Caco-2 (cell line): ENCODE measurements at regions not wholly inside any gene's neighbourhood (a gene's known extent, or its start where the extent isn't known, plus 50 kb on each side); places are given as distances from the start of the nearest gene placed in this dataset.
"Not testable (repeated sequence)": the region's sequence is repeated elsewhere in the genome, so short reads cannot be mapped to it uniquely, and the experiment has no call there.

ENCODE experiments used
- BruUV-seq: library from RNA; stranded (reverse); fragments of 400-500 nt; replicated peaks from 2 replicates; lab custom pipeline; 2021; lab: Mats Ljungman, UMichigan
- CTCF ChIA-PET: fragments of 300-600 bp; sonication (Branson Sonifier 250); formaldehyde crosslinking; loops from one replicate; lab custom pipeline; 2022; ENCODE audit warnings: antibody characterized with exemption; lab: Charles Lee
- POLR2A ChIA-PET: fragments of 300-600 bp; sonication (Branson Sonifier 250); formaldehyde crosslinking; loops from one replicate; lab custom pipeline; 2022; ENCODE audit warnings: antibody characterized with exemption; lab: Charles Lee
- DNase-seq, 2 experiments: peaks; one replicate each; pipeline versions ENCODE4 v3.0.0 to v3.0.0-alpha.2; 2020 to 2022
- H3K27me3 ChIP-seq: replicated peaks from 2 replicates; pipeline ENCODE4 v1.6.0; 2011; ENCODE audit warnings: low read length; ENCODE audit not compliant: control insufficient read depth, insufficient read depth
- H3K36me3 ChIP-seq: 2 replicates; pipeline ENCODE4 v1.5.1; 2011; ENCODE audit warnings: low read length; ENCODE audit not compliant: control insufficient read depth, insufficient read depth
- H3K4me1 ChIP-seq: fragments of 250-450 bp; sonication (Bioruptor Pico); 2 replicates; pipeline ENCODE4 v1.5.1; 2020; ENCODE audit warnings: mild to moderate bottlenecking
- H3K4me3 ChIP-seq: 2 replicates; pipeline ENCODE4 v1.5.1; 2011; ENCODE audit warnings: low read depth, mild to moderate bottlenecking, control low read depth, low read length
- H3K9me3 ChIP-seq: fragments of 250-450 bp; sonication (Bioruptor Pico); 2 replicates; pipeline ENCODE4 v1.5.1; 2020; ENCODE audit warnings: mild to moderate bottlenecking, moderate library complexity
- H3K27ac Mint-ChIP-seq: one replicate; pipeline ENCODE4 v1.8.0; 2022; ENCODE audit warnings: mixed read lengths; ENCODE audit not compliant: unreplicated experiment
- H3K27me3 Mint-ChIP-seq: one replicate; pipeline ENCODE4 v1.8.0; 2022; ENCODE audit warnings: mixed read lengths; ENCODE audit not compliant: insufficient read depth, unreplicated experiment
- H3K36me3 Mint-ChIP-seq: one replicate; pipeline ENCODE4 v1.8.0; 2022; ENCODE audit warnings: mild to moderate bottlenecking, mixed read lengths; ENCODE audit not compliant: insufficient read depth, unreplicated experiment
- H3K4me1 Mint-ChIP-seq: one replicate; pipeline ENCODE4 v1.8.0; 2022; ENCODE audit warnings: low read depth, mixed read lengths; ENCODE audit not compliant: unreplicated experiment
- H3K4me3 Mint-ChIP-seq: one replicate; pipeline ENCODE4 v1.8.0; 2022; ENCODE audit warnings: mild to moderate bottlenecking, moderate library complexity, mixed read lengths; ENCODE audit not compliant: unreplicated experiment
- H3K9me3 Mint-ChIP-seq: one replicate; pipeline ENCODE4 v1.8.0; 2022; ENCODE audit warnings: mixed read lengths; ENCODE audit not compliant: unreplicated experiment
- CTCF ChIP-seq, 2 experiments: fragments of 200-600 bp in 1 of 2; IDR thresholded peaks; 1 replicate in 1 of 2; 2 replicates in 1 of 2; pipeline versions ENCODE4 v1.5.1 to v1.8.0; 2011 to 2022; ENCODE audit warnings: antibody characterized with exemption in 1 of 2, control low read depth in 1 of 2, inconsistent platforms in 1 of 2, low read depth in 1 of 2, low read length in 1 of 2, mild to moderate bottlenecking in 1 of 2, moderate library complexity in 1 of 2; ENCODE audit not compliant: insufficient read depth in 1 of 2, severe bottlenecking in 1 of 2, unreplicated experiment in 1 of 2
- intact Hi-C: fragments of 100-400 bp; cut with micrococcal nuclease; formaldehyde crosslinking; loops from one replicate; pipeline ENCODE4 v1.10.0; 2022; ENCODE audit not compliant: unreplicated experiment

GRCh38 chr2:216932863-216933548 lies 73.1 kb upstream of the TNP1 start:
- DNase-seq = no peak
- no peaks in the 10 kb centered on the region for H3K27me3 ChIP-seq
- Mint-ChIP-seq H3K9me3 (no peaks in the 10 kb centered on the region), H3K27me3 (peaks cover 3% of the 10 kb centered on the region), H3K4me3 (no peak overlapping the region), H3K27ac (no peak overlapping the region), H3K4me1 (no peaks in the 10 kb centered on the region), H3K36me3 (no peaks in the 10 kb centered on the region)
- H3K4me1 ChIP-seq = 0 out of 2 replicates have a peak, but pooled peaks cover 6% of the 10 kb centered on the region
- POLR2A ChIA-PET = no interaction called here
- intact Hi-C loops = no loop called here
- no peak overlapping the region for H3K4me3 ChIP-seq
- H3K9me3 ChIP-seq = no peaks in the 10 kb centered on the region
- H3K36me3 ChIP-seq = no peaks in the 10 kb centered on the region
- CTCF ChIA-PET = no interaction called here
- BruUV-seq = no TSS peak
- TF ChIP-seq CTCF (IDR thresholded peaks at IDR 0.05; ENCODE audit: insufficient read depth in 1 of 2, low read depth in 1 of 2, low read length in 1 of 2, severe bottlenecking in 1 of 2, unreplicated experiment in 1 of 2) = no peak

- Histone ChIP-seq H3K27me3 (no peaks in the 10 kb centered on the region), H3K36me3 (no peaks in the 10 kb centered on the region), H3K4me1 (0 out of 2 replicates have a peak, but pooled peaks cover 3% of the 10 kb centered on the region), H3K4me3 (no peak overlapping the region), H3K9me3 (no peaks in the 10 kb centered on the region)
- Mint-ChIP-seq H3K4me3 (no peak overlapping the region), H3K4me1 (no peaks in the 10 kb centered on the region), H3K27me3 (peaks cover 6% of the 10 kb centered on the region), H3K9me3 (no peaks in the 10 kb centered on the region), H3K27ac (no peak overlapping the region), H3K36me3 (no peaks in the 10 kb centered on the region)
- intact Hi-C loops = no loop called here
- no peak for DNase-seq
- POLR2A ChIA-PET = no interaction called here
- no peak for TF ChIP-seq CTCF (IDR thresholded peaks at IDR 0.05; ENCODE audit: insufficient read depth in 1 of 2, low read depth in 1 of 2, low read length in 1 of 2, severe bottlenecking in 1 of 2, unreplicated experiment in 1 of 2)
- no TSS peak for BruUV-seq
- CTCF ChIA-PET = no interaction called here
Observed at GRCh38 chr2:216932113-216932862, 72.4 kb upstream of the TNP1 start.

GRCh38 chr2:216930716-216931115 lies 70.9 kb upstream of the TNP1 start:
- no peak overlapping the region for H3K4me3 ChIP-seq
- H3K27ac Mint-ChIP-seq = no peak overlapping the region
- H3K36me3 Mint-ChIP-seq = no peaks in the 10 kb centered on the region
- H3K36me3 ChIP-seq = no peaks in the 10 kb centered on the region
- no peak overlapping the region for H3K4me3 Mint-ChIP-seq
- H3K9me3 ChIP-seq = no peaks in the 10 kb centered on the region
- H3K9me3 Mint-ChIP-seq = no peaks in the 10 kb centered on the region
- DNase-seq = no peak
- H3K27me3 ChIP-seq = no peaks in the 10 kb centered on the region
- intact Hi-C loops = no loop called here
- POLR2A ChIA-PET = no interaction called here
- no peak for TF ChIP-seq CTCF (IDR thresholded peaks at IDR 0.05; ENCODE audit: insufficient read depth in 1 of 2, low read depth in 1 of 2, low read length in 1 of 2, severe bottlenecking in 1 of 2, unreplicated experiment in 1 of 2)
- CTCF ChIA-PET = no interaction called here
- no peaks in the 10 kb centered on the region for H3K4me1 ChIP-seq
- peaks cover 12% of the 10 kb centered on the region for H3K27me3 Mint-ChIP-seq
- no TSS peak for BruUV-seq
- H3K4me1 Mint-ChIP-seq = no peaks in the 10 kb centered on the region

GRCh38 chr2:216929338-216929737 lies 69.5 kb upstream of the TNP1 start:
- H3K4me3 Mint-ChIP-seq, DNase-seq, H3K4me3 ChIP-seq, H3K4me1 ChIP-seq, H3K9me3 Mint-ChIP-seq, CTCF ChIA-PET, H3K9me3 ChIP-seq, H3K36me3 ChIP-seq, BruUV-seq, H3K27ac Mint-ChIP-seq, POLR2A ChIA-PET, H3K36me3 Mint-ChIP-seq, H3K27me3 ChIP-seq, H3K27me3 Mint-ChIP-seq, H3K4me1 Mint-ChIP-seq, intact Hi-C loops: not testable (repeated sequence)
